AG04450 (cell line): ENCODE measurements at regions not wholly inside any gene's neighbourhood (a gene's known extent, or its start where the extent isn't known, plus 50 kb on each side); places are given as distances from the start of the nearest gene placed in this dataset.

Experiments used
- CTCF ChIA-PET: fragments of 300-600, 350-600 bp; formaldehyde crosslinking; extraction: SDS; loops from one replicate; lab custom pipeline; 2022; ENCODE audit warnings: antibody characterized with exemption, inconsistent platforms; lab: Charles Lee
- POLR2A ChIA-PET: fragments of 350-600 bp; formaldehyde crosslinking; extraction: SDS; loops from one replicate; lab custom pipeline; 2021; ENCODE audit warnings: antibody characterized with exemption, inconsistent platforms; lab: Yijun Ruan, JAX
- DNase-seq: peaks from one replicate; pipeline ENCODE4 v3.0.0-alpha.2; 2011; ENCODE audit warnings: low read depth, low spot score
- H3K27ac ChIP-seq: one replicate; pipeline ENCODE4 v1.5.1; 2012; ENCODE audit warnings: low read depth, low read length, control low read depth
- H3K27me3 ChIP-seq: one replicate; pipeline ENCODE4 v1.6.0; 2012; ENCODE audit warnings: low read length; ENCODE audit not compliant: control insufficient read depth, insufficient read depth
- H3K4me3 ChIP-seq: 2 replicates; pipeline ENCODE4 v1.5.1; 2011; ENCODE audit warnings: mild to moderate bottlenecking, low read depth, low read length, control low read depth
- H3K9me3 ChIP-seq: 2 replicates; pipeline ENCODE4 v1.5.1; 2012; ENCODE audit warnings: low read length; ENCODE audit not compliant: control insufficient read depth, insufficient read depth
- CTCF ChIP-seq: IDR thresholded peaks from 2 replicates; pipeline ENCODE4 v1.5.1; 2011; ENCODE audit warnings: low read depth, low read length, control low read depth, inconsistent platforms

GRCh38 chr2:136439064-136439676 is 321.2 kb upstream of the CXCR4 start:
- DNase-seq, result no peak
- ChIA-PET CTCF (no interaction called here), POLR2A (no interaction called here)
- no peaks in the 10 kb centered on the region for H3K9me3 ChIP-seq
- TF ChIP-seq CTCF, result no peak
- H3K27me3 ChIP-seq, result no peaks in the 10 kb centered on the region
- H3K4me3 ChIP-seq, result no peak overlapping the region
- no peak overlapping the region for H3K27ac ChIP-seq

- ChIA-PET CTCF (no interaction called here), POLR2A (no interaction called here)
- Histone ChIP-seq H3K27ac (no peak overlapping the region), H3K4me3 (no peak overlapping the region), H3K9me3 (no peaks in the 10 kb centered on the region), H3K27me3 (no peaks in the 10 kb centered on the region)
- DNase-seq, result no peak
- no peak for TF ChIP-seq CTCF
Observed at GRCh38 chr2:136437461-136437860, 319.5 kb upstream of the CXCR4 start.

GRCh38 chr2:136436936-136437335 is 319.0 kb upstream of the CXCR4 start:
- CTCF ChIA-PET, result no interaction called here
- no peak for DNase-seq
- Histone ChIP-seq H3K9me3 (no peaks in the 10 kb centered on the region), H3K27me3 (no peaks in the 10 kb centered on the region), H3K27ac (no peak overlapping the region), H3K4me3 (no peak overlapping the region)
- POLR2A ChIA-PET, result no interaction called here
- TF ChIP-seq CTCF, result no peak

- POLR2A ChIA-PET, result no interaction called here
- CTCF ChIA-PET, result interaction anchor here (1.3 to 4.0 kb wide), 2 partner anchors 11 to 1404 kb away, joined by 3 to 15 read pairs; no protein-coding TSS in a partner anchor
- TF ChIP-seq CTCF, result no peak
- DNase-seq, result no peak
- Histone ChIP-seq H3K27ac (no peak overlapping the region), H3K9me3 (no peaks in the 10 kb centered on the region), H3K27me3 (no peaks in the 10 kb centered on the region), H3K4me3 (no peak overlapping the region)
Observed at GRCh38 chr2:136434251-136434715, 316.3 kb upstream of the CXCR4 start.

GRCh38 chr2:136433261-136433660 is 315.3 kb upstream of the CXCR4 start:
- CTCF ChIA-PET, result interaction anchor here (4.0 kb wide), 1 partner anchor 10 kb away, joined by 15 read pairs; no protein-coding TSS in a partner anchor
- POLR2A ChIA-PET, result no interaction called here
- no peak for DNase-seq

More at GRCh38 chr2:136433261-136433660, 315.3 kb upstream of the CXCR4 start:
- Histone ChIP-seq H3K4me3 (no peak overlapping the region), H3K27me3 (no peaks in the 10 kb centered on the region), H3K9me3 (no peaks in the 10 kb centered on the region), H3K27ac (no peak overlapping the region)
- TF ChIP-seq CTCF, result no peak
